NCI-H774 (cell line): ENCODE measurements at regions not wholly inside any gene's neighbourhood (a gene's known extent, or its start where the extent isn't known, plus 50 kb on each side); places are given as distances from the start of the nearest gene placed in this dataset.
"Not testable (repeated sequence)": the region's sequence is repeated elsewhere in the genome, so short reads cannot be mapped to it uniquely, and the experiment has no call there.

Source experiments
- DNase-seq: peaks from one replicate; lab custom pipeline; 2025; lab: John Stamatoyannopoulos, UW

GRCh38 chr3:104133630-104134029, 1233.1 kb upstream of the ALCAM start:
- DNase-seq: no peak

GRCh38 chr3:104137116-104137515, 1229.6 kb upstream of the ALCAM start:
- no peak for DNase-seq

- no peak for DNase-seq
These were observed 1221.5 kb upstream of the ALCAM start for GRCh38 chr3:104145164-104145563.

GRCh38 chr3:104149154-104149553, 1217.6 kb upstream of the ALCAM start:
- DNase-seq: no peak

GRCh38 chr3:104150724-104151123, 1216.0 kb upstream of the ALCAM start:
- no peak for DNase-seq

GRCh38 chr3:104154896-104155295, 1211.8 kb upstream of the ALCAM start:
- DNase-seq: no peak

- no peak for DNase-seq
These were observed 1200.8 kb upstream of the ALCAM start for GRCh38 chr3:104165866-104166265.

- no peak for DNase-seq
These were observed 1198.3 kb upstream of the ALCAM start for GRCh38 chr3:104168386-104168785.

GRCh38 chr3:104175696-104176095, 1191.0 kb upstream of the ALCAM start:
- no peak for DNase-seq

- DNase-seq: no peak
These were observed 1190.0 kb upstream of the ALCAM start for GRCh38 chr3:104176706-104177105.

- DNase-seq: no peak
These were observed 1188.0 kb upstream of the ALCAM start for GRCh38 chr3:104178680-104179079.

GRCh38 chr3:104180906-104181305, 1185.8 kb upstream of the ALCAM start:
- no peak for DNase-seq

GRCh38 chr3:104190681-104191080, 1176.0 kb upstream of the ALCAM start:
- DNase-seq: no peak

GRCh38 chr3:104198131-104198530, 1168.6 kb upstream of the ALCAM start:
- no peak for DNase-seq

GRCh38 chr3:104206925-104207324, 1159.8 kb upstream of the ALCAM start:
- peak; percentile 7 for DNase-seq

- DNase-seq: no peak
These were observed 1152.4 kb upstream of the ALCAM start for GRCh38 chr3:104214277-104214676.

GRCh38 chr3:104214937-104215336, 1151.8 kb upstream of the ALCAM start:
- DNase-seq: no peak

- not testable (repeated sequence) for DNase-seq
These were observed 1147.7 kb upstream of the ALCAM start for GRCh38 chr3:104219046-104219445.

- DNase-seq: no peak
These were observed 1132.1 kb upstream of the ALCAM start for GRCh38 chr3:104234442-104235194.

GRCh38 chr3:104244680-104245220, 1122.0 kb upstream of the ALCAM start:
- DNase-seq: no peak

GRCh38 chr3:104245261-104245660, 1121.4 kb upstream of the ALCAM start:
- no peak for DNase-seq

- DNase-seq: no peak
These were observed 1120.7 kb upstream of the ALCAM start for GRCh38 chr3:104245981-104246380.

GRCh38 chr3:104257486-104257885, 1109.2 kb upstream of the ALCAM start:
- no peak for DNase-seq

- DNase-seq: no peak
These were observed 1103.2 kb upstream of the ALCAM start for GRCh38 chr3:104263477-104263876.
